VCaP (cell line): ENCODE measurements at regions not wholly inside any gene's neighbourhood (a gene's known extent, or its start where the extent isn't known, plus 50 kb on each side); places are given as distances from the start of the nearest gene placed in this dataset.

ENCODE experiments used
- H3K27ac ChIP-seq: fragments of 450-650 bp; 2 replicates; pipeline ENCODE4 v1.5.1; 2017
- CTCF ChIP-seq: fragments of 450-650 bp; conservative IDR thresholded peaks from 2 replicates; pipeline ENCODE4 v1.5.1; 2017; ENCODE audit warnings: mild to moderate bottlenecking, moderate library complexity

- TF ChIP-seq CTCF: no peak
These were observed 166.1 kb upstream of the ZNF521 start for GRCh38 chr18:25517881-25518715.

DNA sequence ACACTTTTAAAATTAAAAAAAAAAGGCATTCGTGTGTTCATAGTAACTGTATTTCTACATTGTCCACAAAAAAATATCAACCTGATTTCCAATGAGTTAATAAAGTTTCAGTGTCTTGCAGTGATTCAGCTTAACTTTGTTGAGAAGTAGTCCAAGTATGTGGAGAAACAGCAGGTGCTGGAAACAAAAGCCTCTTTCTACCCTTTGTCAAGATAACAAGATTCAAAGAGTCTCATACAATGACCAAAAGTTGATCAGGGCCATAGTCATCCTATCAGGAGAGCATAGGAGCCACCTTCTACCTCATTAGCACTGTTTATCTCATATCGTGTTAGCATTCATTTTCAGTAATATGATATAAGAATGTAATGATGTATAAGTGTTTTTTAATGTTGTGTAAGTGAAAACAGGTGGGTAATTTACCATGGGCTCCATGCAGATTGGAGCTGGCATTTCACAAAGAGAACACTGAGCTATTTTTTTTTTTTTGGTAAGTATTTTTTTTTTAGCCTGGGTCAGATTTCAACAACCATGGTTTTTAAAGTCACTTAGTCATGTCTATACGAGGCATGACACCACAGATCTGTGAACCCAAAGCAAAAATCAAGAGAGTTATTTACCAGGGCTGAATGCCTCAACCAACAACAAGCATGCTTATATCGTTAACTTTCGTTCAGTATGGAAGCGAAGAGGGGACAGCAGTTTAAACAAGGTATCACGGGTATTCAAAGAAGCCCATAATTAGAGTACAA is 165.0 kb upstream of the ZNF521 start:
- no peak overlapping the region for H3K27ac ChIP-seq

More at GRCh38 chr18:25517881-25518715, 166.1 kb upstream of the ZNF521 start:
- H3K27ac ChIP-seq: no peak overlapping the region

GRCh38 chr18:25516121-25516520 is 164.2 kb upstream of the ZNF521 start:
- TF ChIP-seq CTCF: no peak
- H3K27ac ChIP-seq: no peak overlapping the region

More for the DNA sequence above, 165.0 kb upstream of the ZNF521 start:
- TF ChIP-seq CTCF: no peak

- H3K27ac ChIP-seq: no peak overlapping the region
- no peak for TF ChIP-seq CTCF
These were observed 158.1 kb upstream of the ZNF521 start for GRCh38 chr18:25510096-25510495.

GRCh38 chr18:25503567-25504081 is 151.7 kb upstream of the ZNF521 start:
- H3K27ac ChIP-seq: no peak overlapping the region
- TF ChIP-seq CTCF: no peak

DNA sequence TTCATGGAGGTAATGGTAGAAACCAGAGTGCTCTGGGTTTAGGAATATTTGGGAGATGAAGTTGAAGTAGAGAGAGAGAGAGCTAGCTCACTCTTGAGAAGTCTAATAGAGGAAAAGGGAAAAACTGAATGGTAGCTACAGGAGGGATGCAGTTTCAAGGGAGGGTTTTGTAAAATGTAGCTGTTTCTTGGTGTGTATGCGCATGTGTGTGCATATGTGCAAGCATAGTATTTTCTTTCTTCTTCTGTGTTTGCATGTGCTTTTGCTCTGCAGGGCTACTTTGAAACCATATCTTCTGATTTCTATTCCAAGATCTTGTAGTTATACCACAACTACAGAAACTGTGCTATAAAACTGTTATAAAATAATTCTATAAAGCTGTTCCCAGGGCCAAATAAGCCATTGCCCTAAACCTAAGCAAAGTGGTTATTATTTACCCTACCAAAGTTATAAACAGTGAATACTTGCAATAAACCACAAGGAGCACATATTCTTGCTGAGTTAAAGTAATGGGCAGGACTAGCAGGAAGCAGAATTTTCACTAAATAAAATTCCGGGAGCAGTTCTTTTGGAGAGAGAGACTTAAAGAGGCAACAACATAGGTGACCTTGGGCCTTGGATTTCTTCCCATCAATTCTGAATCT is 145.3 kb upstream of the ZNF521 start:
- no peak overlapping the region for H3K27ac ChIP-seq
- TF ChIP-seq CTCF: no peak

- no peak overlapping the region for H3K27ac ChIP-seq
- no peak for TF ChIP-seq CTCF
These were observed 144.6 kb upstream of the ZNF521 start for GRCh38 chr18:25496544-25496943.
